Peyer's patch (tissue), 4 donors: ENCODE measurements at regions not wholly inside any gene's neighbourhood (a gene's known extent, or its start where the extent isn't known, plus 50 kb on each side); places are given as distances from the start of the nearest gene placed in this dataset.

Source experiments
- CTCF ChIP-seq, 6 experiments: fragments of 450-650 bp in 4 of 6; fragments of 200-600 bp in 2 of 6; sonication (generic) in 1 of 6; IDR thresholded peaks; one replicate each; pipeline ENCODE4 v1.5.1; 2017 to 2019; ENCODE audit warnings: antibody characterized with exemption in 6 of 6, mild to moderate bottlenecking in 3 of 6, moderate library complexity in 1 of 6
- POLR2A ChIP-seq, 2 donors: fragments of 450-650 bp; IDR thresholded peaks; one replicate each; pipeline ENCODE4 v1.5.1; 2017; ENCODE audit warnings: antibody characterized with exemption in 2 of 2, mild to moderate bottlenecking in 2 of 2, moderate library complexity in 2 of 2

- TF ChIP-seq CTCF (IDR thresholded peaks at IDR 0.05) = no peak
- TF ChIP-seq POLR2A (IDR thresholded peaks at IDR 0.05) = no peak
Measured at GRCh38 chr14:89576960-89577359, 159.9 kb upstream of the FOXN3 start.
